HG02798 (cell line): ENCODE measurements at regions not wholly inside any gene's neighbourhood (a gene's known extent, or its start where the extent isn't known, plus 50 kb on each side); places are given as distances from the start of the nearest gene placed in this dataset.

Experiments
- ATAC-seq: cut with Tn5 transposase; IDR thresholded peaks from one replicate; pipeline ENCODE4 v1.9.1; 2021; ENCODE audit warnings: mild to moderate bottlenecking; ENCODE audit not compliant: unreplicated experiment, poor library complexity

- no peak for ATAC-seq
These were observed 51.5 kb upstream of the VAV3 start for GRCh38 chr1:108016451-108016920.
